ENCODE measurements at regions not wholly inside any gene's neighbourhood (a gene's known extent, or its start where the extent isn't known, plus 50 kb on each side); places are given as distances from the start of the nearest gene placed in this dataset.

GRCh38 chr6:133583907-133584427 is 304.9 kb upstream of the TCF21 start:
- no peak overlapping the region for H3K27ac ChIP-seq
- DNase-seq (ENCODE audit: low read depth, low spot score): no peak

GRCh38 chr6:133584823-133585222 is 304.1 kb upstream of the TCF21 start:
- H3K27ac ChIP-seq: no peak overlapping the region
- DNase-seq (ENCODE audit: low read depth, low spot score): no peak

GRCh38 chr6:133585978-133586377 is 302.9 kb upstream of the TCF21 start:
- no peak overlapping the region for H3K27ac ChIP-seq
- no peak for DNase-seq (ENCODE audit: low read depth, low spot score)

- H3K27ac ChIP-seq: no peak overlapping the region
- DNase-seq (ENCODE audit: low read depth, low spot score): no peak
These were observed 301.3 kb upstream of the TCF21 start for GRCh38 chr6:133587546-133588160.

- peak overlapping the region; percentile 98 for H3K27ac ChIP-seq
- DNase-seq (ENCODE audit: low read depth, low spot score): no peak
These were observed 298.7 kb upstream of the TCF21 start for GRCh38 chr6:133590196-133590595.

GRCh38 chr6:133590814-133591213 is 298.1 kb upstream of the TCF21 start:
- H3K27ac ChIP-seq: peak overlapping the region; percentile 98
- peak; percentile 93 for DNase-seq (ENCODE audit: low read depth, low spot score)

GRCh38 chr6:133591275-133591674 is 297.6 kb upstream of the TCF21 start:
- H3K27ac ChIP-seq: peak overlapping the region; percentile 98
- DNase-seq (ENCODE audit: low read depth, low spot score): no peak

- DNase-seq (ENCODE audit: low read depth, low spot score): no peak
- H3K27ac ChIP-seq: peak overlapping the region; percentile 22
These were observed 294.2 kb upstream of the TCF21 start for GRCh38 chr6:133594652-133595110.

- no peak for DNase-seq (ENCODE audit: low read depth, low spot score)
- peak overlapping the region; percentile 22 for H3K27ac ChIP-seq
These were observed 293.7 kb upstream of the TCF21 start for GRCh38 chr6:133595111-133595761.

GRCh38 chr6:133606852-133607251 is 282.1 kb upstream of the TCF21 start:
- H3K27ac ChIP-seq: no peak overlapping the region
- DNase-seq (ENCODE audit: low read depth, low spot score): no peak

GRCh38 chr6:133608620-133609019 is 280.3 kb upstream of the TCF21 start:
- peak overlapping the region; percentile 85 for H3K27ac ChIP-seq
- DNase-seq (ENCODE audit: low read depth, low spot score): no peak

- H3K27ac ChIP-seq: peak overlapping the region; percentile 85
These were observed 279.3 kb upstream of the TCF21 start for GRCh38 chr6:133609415-133610226.

GRCh38 chr6:133610227-133610840 is 278.6 kb upstream of the TCF21 start:
- H3K27ac ChIP-seq: peak overlapping the region; percentile 85
- DNase-seq (ENCODE audit: low read depth, low spot score): no peak

More at GRCh38 chr6:133609415-133610226, 279.3 kb upstream of the TCF21 start:
- peak; percentile 96 for DNase-seq (ENCODE audit: low read depth, low spot score)

GRCh38 chr6:133610971-133611370 is 277.9 kb upstream of the TCF21 start:
- no peak for DNase-seq (ENCODE audit: low read depth, low spot score)
- H3K27ac ChIP-seq: peak overlapping the region; percentile 85

- DNase-seq (ENCODE audit: low read depth, low spot score): no peak
- no peak overlapping the region for H3K27ac ChIP-seq
These were observed 276.5 kb upstream of the TCF21 start for GRCh38 chr6:133612459-133612858.

- no peak overlapping the region for H3K27ac ChIP-seq
- no peak for DNase-seq (ENCODE audit: low read depth, low spot score)
These were observed 275.7 kb upstream of the TCF21 start for GRCh38 chr6:133613211-133613610.

- peak overlapping the region; percentile 47 for H3K27ac ChIP-seq
- DNase-seq (ENCODE audit: low read depth, low spot score): no peak
These were observed 267.2 kb upstream of the TCF21 start for GRCh38 chr6:133621751-133622150.

- no peak overlapping the region for H3K27ac ChIP-seq
- DNase-seq (ENCODE audit: low read depth, low spot score): no peak
These were observed 265.8 kb upstream of the TCF21 start for GRCh38 chr6:133623065-133623464.

GRCh38 chr6:133623621-133624020 is 265.3 kb upstream of the TCF21 start:
- DNase-seq (ENCODE audit: low read depth, low spot score): no peak
- no peak overlapping the region for H3K27ac ChIP-seq

GRCh38 chr6:133626096-133626666 is 262.7 kb upstream of the TCF21 start:
- H3K27ac ChIP-seq: no peak overlapping the region
- DNase-seq (ENCODE audit: low read depth, low spot score): no peak

Data from epithelial cell of prostate (primary cell).